HG02678 (cell line): ENCODE measurements at regions not wholly inside any gene's neighbourhood (a gene's known extent, or its start where the extent isn't known, plus 50 kb on each side); places are given as distances from the start of the nearest gene placed in this dataset.

Experiments
- ATAC-seq: cut with Tn5 transposase; IDR thresholded peaks from one replicate; pipeline ENCODE4 v1.9.1; 2021; ENCODE audit warnings: mild to moderate bottlenecking, moderate library complexity; ENCODE audit not compliant: unreplicated experiment

DNA sequence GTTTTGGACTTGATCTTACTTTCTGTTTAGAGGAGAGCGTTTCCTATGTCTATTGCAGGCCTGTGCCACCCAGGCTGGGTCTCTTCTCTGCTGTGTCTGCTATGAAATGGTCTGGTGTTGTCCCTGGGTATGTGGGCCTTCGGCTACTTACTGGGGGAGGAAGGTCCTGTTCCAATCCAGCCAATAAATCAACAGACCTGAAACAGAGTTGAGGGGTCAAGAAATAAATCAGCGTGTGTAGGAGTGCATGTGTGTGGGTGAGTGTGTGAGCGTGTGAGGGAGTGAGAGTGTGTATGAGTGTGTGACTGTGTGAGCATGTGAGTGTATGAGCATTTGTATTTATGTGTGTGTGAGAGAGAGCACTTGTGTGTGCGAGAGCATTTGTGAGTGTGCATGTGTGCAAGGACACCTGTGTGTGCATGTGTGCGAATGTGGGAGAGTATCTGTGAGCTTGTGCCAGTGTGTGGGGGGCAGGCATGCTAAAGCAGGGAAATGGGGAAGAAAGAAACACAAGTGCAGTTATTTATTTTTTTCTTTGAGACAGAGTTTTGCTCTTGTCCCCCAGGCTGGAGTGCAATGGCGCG is 86.3 kb upstream of the PMEPA1 start:
- no peak for ATAC-seq

DNA sequence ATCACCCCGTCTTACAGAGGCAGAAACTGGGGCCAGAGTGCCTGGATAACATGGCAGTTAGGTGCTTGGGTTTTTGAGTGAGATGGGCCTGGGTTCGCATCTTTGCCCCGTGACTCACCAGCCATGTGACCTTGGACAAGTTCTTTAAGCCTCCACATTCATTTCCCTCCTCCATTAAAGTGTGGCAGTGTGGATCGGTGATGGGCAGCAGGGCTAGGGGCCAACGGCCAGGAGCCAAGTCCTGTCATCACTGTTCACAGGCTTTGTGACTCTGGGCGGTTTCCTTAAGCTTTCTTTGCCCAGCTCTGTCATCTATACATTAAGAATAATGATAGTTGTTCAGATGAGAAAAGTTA is 85.5 kb upstream of the PMEPA1 start:
- ATAC-seq, result no peak

DNA sequence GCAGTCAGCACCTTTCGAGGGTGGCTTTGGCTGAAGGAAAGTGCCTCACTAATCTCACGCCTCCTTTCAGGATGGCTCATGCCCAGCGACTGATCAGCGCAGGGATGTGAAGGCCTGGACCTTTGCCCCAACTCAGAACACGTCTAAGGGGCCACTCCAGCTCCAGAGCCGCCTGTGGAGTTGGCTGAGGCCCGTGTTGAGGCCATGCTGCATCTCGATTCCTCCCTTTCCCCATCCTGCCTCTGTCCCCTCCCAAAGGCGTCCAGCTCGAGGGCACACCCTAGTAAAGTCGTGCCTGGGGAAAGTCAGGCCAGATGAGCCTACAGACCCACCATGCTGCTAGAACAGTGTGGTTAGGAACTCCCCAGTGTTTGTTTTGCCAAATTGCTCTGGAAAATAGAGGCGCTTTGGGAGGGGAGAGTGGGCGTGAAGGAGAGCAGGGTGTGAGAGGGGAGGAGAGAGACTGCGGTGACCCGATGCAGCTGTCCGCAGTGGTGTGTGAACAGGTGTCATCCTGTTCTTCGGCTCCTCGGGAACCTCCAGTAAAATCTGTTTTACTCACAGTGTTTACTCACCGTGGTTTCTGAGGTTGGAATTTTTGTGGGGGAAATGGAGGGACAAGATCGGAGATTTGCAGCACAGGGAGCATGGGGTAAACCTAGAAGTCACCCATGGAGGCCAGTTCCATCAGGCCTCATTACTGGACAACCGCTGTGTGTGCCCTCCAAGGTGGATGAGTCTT is 85.0 kb upstream of the PMEPA1 start:
- no peak for ATAC-seq

DNA sequence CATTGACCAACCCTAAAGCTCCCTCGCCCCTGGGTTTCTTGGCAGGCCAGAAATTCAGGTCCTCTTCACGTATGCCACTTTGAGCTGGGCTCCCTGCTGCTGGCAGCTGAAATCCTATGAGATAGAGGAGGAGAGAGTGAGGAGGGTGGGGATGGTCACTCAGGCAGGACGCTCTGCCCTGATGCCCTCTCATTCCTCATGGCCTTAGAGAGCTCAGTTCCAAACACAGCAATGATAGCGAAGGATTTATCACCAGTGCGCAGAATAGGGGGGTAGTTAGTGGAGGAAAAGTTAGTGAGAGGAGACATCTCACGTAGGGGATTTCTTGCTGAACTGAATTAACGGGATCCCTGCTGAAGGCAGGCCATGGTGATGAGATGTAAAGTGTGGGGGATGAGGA is 84.2 kb upstream of the PMEPA1 start:
- no peak for ATAC-seq

DNA sequence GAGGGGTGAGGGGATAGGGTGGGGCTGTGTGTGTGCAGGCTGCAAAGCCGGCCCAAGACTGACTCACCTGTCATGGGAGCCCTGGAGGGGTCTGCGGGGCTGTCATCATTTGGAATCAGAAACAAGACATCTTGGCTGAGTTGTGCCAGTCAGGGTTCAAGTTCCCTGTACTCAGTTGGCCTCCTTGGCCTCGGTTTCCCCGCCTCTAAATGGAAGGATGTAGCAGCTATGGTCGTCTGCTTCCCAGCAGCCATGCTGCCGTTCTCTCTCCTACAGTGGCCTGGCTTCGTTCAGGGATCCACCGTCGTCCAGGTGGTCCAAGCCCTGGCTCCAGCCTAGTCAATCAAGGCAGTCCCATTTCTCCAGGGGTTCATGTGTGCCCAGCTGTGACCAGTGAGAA is 83.6 kb upstream of the PMEPA1 start:
- ATAC-seq, result no peak

DNA sequence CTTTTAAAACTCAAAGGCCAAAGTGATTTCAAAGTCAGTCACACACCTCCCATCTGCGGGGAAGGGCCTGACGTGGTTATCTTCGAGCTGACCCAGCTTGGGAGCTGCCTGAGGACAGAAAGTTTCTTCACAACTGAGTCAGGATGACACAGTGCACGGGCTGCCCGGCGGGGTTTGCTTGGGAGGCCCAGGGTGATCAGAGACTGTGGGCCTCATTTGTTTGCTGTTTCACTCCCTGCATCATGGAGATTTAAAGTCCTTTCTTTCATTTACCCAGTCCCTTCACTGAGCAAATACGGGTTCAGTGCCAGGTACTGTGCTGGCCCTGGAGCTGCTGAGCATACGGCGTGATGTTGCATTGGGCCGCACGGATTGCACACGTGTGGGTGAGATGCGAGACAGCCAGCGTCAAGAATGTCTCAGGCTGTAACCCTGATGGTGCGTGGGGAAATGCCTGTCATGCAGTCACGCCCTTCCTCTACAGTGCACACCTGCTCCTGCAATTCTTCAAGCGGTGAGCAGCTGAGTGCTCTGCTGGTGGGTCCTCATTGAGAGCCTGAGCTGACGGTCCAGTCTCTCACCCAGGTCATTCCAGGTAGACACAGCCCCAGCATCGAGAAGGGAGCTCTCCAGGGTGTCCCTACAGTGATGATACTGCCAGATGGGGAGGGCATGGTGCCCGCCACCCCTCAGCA is 82.7 kb upstream of the PMEPA1 start:
- no peak for ATAC-seq

DNA sequence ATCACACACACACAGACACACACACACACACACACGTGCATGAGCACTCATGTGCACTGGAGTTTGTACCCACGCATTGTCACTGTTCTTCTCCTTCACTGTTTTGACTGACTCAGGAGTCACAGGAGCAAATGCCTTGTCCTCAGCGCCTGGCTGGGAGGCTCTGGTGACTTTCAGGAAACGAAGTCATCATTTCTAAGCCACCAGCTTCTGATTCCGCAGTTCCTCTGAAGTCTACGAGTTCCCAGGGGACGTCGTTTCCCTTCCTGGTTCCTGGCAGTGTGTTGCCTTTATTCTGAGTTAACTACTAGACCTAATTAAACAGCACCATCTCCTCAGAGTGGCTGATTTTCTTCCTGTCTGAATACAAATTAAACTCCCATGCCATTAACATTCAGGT is 82.2 kb upstream of the PMEPA1 start:
- ATAC-seq, result no peak

DNA sequence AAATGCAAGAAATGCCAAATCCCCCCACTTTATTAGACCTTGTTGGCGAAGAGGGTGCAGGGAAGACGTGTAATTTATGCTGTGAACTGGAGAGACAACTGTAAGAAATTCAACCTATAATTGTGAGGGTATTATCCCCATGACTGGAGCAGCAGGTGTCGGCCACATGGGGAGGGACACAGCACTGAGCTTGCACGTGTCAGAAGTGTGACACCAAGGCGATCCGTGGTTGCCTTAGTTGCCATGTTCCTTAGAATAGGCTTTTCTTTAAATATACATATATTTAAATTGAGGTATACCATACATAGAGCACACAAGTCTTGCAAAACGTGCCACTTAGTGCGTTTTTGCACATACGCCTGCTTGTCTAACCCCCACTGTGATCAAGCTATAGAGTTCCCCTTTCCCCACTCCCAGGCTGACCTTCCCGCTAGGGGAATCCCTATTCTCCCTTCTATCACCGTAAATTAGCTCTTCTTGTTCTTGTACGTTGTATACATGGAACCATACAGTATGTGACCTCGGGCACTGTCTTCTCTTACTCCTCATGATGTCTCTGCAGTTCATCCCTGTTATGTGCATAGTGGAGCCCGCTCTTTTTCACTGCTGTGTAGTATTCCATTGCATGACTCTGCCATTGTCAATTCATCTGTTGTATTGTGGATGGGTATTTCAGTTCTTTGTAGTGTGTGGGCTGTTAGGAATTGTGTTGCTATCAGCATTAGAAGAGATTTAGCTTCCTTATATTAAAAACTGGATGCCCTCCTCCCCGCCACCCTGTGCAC is 81.6 kb upstream of the PMEPA1 start:
- no peak for ATAC-seq

DNA sequence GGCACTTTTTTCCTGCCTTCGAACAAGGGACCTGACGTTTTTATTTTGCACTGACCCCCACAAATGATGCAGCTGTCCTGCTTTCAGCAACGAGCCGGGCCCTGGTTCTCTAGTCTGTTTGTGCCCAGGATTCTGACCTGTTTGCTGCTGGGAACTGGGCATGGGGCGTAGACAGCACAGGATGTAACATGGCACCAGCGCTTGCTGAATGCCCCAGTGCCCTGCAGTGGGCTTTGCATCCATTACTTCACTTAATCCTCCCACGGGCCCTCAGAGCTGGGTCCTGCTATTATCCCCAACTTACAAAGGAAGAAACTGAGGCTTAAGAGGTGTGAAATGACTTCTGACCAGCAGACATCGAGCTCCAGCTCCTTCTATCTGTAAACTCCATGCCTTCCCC is 80.4 kb upstream of the PMEPA1 start:
- no peak for ATAC-seq

DNA sequence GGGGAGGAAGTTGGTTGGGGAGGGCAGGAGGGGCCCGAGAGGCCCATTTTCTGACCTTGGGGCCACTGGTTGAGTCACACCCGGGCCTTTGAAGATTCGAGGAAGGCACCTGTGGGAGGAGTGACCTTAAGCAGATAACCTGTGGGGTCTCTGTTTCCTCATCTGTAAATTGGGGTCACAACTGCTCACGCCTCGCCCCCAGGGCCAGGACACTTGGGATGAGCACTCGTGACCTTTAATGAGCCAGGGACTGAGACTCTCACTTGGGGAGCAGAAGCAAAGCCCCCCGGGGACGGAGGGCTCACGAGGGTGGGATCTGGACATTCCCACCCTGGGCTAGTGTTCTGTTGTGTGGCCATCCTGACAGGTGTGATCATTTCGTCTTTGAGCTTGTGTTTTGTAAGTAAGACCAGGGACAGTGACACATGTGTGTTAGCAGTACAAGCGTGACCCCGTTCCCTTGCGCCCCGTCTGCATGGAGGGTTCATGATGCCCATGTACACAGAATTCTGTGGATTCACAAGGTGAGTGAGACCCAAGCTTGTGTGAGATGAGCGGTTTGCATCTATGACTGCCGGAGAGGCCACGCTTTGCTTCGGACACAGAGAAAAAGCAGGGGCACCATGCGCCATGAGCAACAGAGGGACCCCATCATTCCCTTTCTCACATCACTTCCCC is 79.3 kb upstream of the PMEPA1 start:
- no peak for ATAC-seq

DNA sequence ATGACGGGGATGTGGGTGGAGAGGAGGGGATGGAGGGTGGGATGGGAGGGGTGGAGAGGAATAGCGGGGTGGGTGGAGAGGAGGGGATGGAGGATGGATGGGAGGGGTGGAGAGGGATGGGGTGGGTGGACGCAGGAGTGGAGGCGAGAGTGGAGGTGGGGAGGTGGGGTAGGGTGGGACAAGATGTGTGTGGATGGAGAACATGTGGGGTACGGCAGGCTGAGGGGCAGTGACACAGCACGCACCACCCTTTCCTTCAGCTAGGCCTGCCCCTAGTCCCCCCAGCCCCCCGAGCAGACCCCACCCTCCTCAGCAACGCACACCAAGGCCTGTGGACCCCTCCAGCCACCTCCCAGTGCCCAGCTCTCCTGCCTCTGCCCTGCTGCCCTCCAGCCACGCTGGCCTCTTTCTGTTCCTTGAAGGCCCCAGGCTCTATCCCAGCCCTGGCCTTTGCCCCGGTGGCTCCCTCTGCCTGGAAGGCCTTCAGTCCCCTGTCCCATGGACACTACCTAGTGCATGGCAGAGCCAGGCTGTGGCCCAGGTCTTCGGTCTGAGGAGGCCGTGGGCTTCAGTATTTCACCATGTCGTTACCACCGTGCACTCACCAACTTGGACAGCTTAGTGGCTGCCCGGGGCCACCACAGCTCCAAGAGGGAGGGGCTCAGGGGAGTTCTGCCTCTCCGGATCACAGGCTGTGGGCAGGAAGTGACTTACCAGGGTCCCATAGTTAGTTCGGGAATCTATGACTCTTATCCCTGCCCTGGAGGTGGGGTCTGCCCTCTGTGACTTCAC is 78.4 kb upstream of the PMEPA1 start:
- no peak for ATAC-seq

DNA sequence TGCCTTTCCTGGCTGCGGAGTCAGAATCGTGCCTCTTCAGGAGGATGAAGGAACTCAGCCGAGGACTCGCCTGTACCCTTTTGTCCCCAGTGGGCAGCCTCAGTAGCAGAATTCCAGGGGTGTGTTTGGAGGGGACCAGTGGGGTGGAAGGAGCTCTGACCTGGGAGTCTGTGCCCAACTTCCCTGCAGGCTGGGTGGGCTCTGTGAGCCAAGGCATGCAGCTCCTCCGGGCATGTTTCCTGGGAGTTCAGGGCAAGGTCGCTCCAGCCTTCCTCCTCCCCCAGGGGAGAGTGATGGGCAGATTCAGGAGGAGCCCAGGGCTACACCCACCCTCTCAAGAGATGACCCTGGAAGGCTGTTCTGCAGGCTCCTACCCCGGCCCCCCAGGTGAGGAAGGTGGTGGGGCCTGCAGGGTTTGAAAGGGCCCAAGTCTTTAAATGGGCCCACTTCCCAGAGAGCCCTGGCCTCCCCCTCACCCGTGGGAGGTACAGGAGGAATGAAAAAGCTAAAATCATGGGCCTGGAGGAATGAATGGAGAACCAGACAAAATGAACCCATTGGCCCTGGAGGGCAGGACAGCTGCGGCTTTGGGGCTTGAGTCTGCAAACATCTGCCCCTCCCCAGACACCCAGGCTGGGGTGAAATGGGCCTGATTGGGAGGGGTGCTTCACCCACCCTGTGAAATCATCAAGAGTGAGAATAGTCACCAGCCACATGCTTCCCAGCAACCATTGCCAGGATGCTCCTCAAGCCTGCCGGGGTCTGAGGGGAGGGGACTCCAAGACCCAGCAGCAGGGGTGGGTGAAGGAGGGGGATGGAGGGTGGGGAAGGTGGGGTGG is 77.6 kb upstream of the PMEPA1 start:
- no peak for ATAC-seq

DNA sequence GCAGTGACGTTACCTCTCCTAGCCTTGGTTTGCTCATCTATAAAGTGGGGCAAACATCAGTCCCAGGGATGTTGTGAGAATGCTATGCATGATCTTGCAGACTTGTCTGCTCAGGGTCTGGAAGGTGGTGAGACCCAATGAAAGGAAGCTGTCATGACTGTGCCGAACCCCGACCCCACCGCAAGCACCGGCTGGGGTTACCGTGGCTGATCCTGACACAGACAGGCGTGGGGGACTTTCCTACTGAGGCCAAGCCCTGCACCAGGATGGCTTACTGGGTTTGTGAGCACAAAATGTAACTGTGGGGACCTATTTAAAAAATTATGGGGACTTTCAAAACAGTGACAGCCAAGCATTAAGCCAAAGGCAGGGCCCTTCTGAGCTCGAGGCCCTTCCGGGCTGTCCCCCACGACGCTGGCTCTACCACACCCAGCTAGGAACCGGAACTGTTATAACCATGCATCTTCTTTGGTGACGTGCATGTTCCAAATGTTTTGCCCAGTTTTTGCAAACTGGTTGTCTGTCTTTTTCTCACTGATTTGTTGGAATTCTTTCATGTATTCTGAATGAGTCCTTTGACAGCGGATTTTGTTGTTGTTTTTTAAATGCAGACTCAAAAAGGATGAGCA is 76.6 kb upstream of the PMEPA1 start:
- ATAC-seq, result no peak

DNA sequence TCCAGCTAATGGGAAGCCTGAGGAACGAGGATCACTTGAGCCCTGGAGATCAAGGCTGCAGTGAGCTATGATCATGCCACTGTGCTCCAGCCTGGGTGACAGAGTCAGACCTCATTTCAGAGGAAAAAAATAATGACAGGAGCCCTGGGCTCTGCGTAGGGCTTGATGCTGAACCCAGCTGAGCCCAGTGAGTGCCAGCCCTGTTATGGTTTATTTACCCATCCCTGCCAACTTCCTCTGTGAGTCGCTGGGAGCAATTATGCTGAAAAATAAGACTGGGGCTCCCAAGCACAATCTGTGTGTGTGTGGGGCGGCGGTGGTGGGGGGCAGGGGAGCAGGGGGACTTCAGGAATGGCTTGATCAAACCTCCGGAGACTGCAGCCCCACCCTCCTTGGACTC is 75.9 kb upstream of the PMEPA1 start:
- no peak for ATAC-seq

DNA sequence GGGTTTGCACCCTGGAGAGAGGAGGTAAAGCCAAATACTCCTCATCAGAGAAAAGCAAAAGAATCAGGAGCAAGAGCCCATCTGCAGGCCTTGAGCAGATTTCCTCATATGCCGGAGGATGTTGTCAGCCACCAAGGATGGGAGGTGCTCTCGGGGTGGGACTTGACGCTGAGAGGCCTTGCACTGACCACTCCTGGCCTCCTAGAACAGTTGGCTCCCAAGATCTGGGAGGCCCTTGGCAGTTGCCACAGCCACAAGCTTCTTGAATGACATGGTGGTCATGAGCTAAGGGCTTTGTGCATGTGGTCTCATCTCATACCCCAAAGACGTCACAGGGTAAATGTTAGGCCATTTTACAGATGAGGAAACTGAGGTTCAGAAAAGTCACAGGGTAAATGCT is 75.2 kb upstream of the PMEPA1 start:
- no peak for ATAC-seq

DNA sequence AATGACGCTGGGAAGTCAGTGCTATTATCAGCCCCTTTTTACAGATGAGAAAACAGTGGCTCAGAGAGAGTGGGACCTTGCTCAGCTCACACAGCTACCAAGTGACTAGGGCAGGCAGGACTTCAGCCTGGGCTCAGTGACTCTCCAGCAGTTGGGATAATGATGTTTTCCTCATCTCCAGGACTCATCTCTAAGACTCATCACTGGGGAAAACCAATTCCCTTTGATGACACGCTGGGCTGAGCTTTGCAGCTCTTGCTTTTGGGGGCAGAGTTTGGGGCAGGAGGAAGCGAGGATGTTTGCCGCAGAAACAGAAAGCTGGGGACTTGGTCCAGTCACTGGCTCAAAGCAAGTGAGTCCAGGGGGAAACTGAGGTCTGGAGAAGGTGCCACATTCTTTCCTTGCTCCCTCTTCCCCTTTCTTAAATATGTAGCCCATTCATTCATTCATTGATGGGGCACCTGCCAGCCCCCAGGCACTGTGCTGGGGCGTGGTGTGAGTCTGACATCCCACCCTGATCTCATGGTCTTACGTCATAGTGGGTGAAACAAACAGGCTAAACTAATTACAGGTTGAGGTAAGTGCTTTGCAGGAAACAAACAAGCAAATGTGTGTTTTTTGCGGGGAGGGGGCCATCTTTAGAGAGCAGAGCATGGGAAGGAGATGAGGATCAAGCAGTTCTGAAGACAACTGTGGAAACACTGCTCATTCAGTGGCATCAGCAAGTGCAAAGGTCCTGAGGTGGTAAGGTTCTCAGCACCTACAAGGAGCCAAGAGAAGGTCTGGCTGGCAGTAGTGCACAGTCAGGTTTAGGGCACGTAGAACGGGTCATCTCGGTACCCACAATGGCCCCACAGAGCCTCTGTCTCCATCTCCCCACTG is 74.4 kb upstream of the PMEPA1 start:
- no peak for ATAC-seq

DNA sequence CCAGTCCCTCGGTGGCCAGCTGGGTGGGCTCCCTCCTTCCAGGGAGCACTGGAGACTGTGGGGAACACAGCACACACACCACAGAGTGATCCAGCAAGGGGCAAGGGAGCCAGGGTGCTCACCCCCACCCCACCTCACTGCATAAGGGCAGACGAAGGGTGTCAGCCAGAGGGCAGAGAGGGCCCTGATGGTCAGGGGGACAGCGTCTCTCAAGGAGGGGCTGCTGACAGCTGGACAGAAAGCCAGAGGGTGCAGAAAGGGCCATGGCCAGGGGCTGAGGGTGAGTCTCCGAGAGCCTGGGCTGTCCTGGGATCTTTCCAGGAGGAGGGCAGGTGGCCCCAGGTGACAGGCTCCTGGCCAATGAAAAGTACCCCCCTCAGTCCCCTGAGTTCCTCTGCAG is 73.4 kb upstream of the PMEPA1 start:
- no peak for ATAC-seq

DNA sequence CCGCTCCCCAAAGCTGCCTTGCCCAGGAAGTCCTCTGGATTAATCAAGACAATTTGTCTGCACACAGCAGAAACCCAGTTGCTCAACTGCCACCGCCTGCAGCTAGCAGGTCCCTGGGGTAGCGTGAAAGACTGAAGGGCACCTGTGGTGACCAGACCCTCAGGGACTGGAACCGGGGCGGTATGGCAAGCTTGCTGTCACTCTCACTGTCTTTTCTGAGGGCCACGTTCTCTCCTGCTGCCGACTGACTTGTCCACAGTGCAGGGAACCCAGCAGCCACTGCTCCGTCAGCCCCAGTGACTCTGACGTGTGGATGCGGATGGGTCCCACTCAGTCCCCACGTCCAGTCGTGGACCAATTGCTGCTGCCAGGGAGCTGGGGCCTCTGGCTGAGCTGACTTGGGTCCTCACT is 72.8 kb upstream of the PMEPA1 start:
- ATAC-seq, result no peak
